Endodermal cell (in vitro differentiated cells): ENCODE measurements at regions not wholly inside any gene's neighbourhood (a gene's known extent, or its start where the extent isn't known, plus 50 kb on each side); places are given as distances from the start of the nearest gene placed in this dataset.

Experiments
- DNase-seq: peaks from one replicate; pipeline ENCODE4 v3.0.0-alpha.2; 2017
- H3K27ac ChIP-seq: 2 replicates; pipeline ENCODE4 v1.5.1; 2013; ENCODE audit warnings: mild to moderate bottlenecking, low read depth, low read length, moderate library complexity
- H3K27me3 ChIP-seq: 2 replicates; pipeline ENCODE4 v1.6.1; 2013; ENCODE audit warnings: mild to moderate bottlenecking, low read length, moderate library complexity; ENCODE audit not compliant: insufficient read depth, control insufficient read depth, poor library complexity, severe bottlenecking
- H3K36me3 ChIP-seq: 2 replicates; pipeline ENCODE4 v1.7.0; 2013; ENCODE audit warnings: mild to moderate bottlenecking, low read length, moderate library complexity; ENCODE audit not compliant: control insufficient read depth, insufficient read depth
- H3K4me1 ChIP-seq: one replicate; pipeline ENCODE4 v1.7.0; 2013; ENCODE audit warnings: low read length; ENCODE audit not compliant: control insufficient read depth, insufficient read depth
- H3K4me3 ChIP-seq: 2 replicates; pipeline ENCODE4 v1.5.1; 2013; ENCODE audit warnings: mild to moderate bottlenecking, low read length, moderate library complexity
- H3K9ac ChIP-seq: 2 replicates; pipeline ENCODE4 v1.6.1; 2013; ENCODE audit warnings: mild to moderate bottlenecking, low read length, moderate library complexity; ENCODE audit not compliant: poor library complexity, severe bottlenecking; ENCODE audit errors: extremely low read depth
- H3K9me3 ChIP-seq: 2 replicates; pipeline ENCODE4 v1.6.1; 2013; ENCODE audit warnings: mild to moderate bottlenecking, low read length, moderate library complexity; ENCODE audit not compliant: control insufficient read depth
- H3K27ac Mint-ChIP-seq: 2 replicates; pipeline ENCODE4 v1.8.0; 2020; ENCODE audit warnings: mixed read lengths
- H3K27me3 Mint-ChIP-seq: 2 replicates; pipeline ENCODE4 v1.8.0; 2021; ENCODE audit warnings: mild to moderate bottlenecking, mixed read lengths; ENCODE audit not compliant: insufficient read depth
- H3K36me3 Mint-ChIP-seq: 2 replicates; pipeline ENCODE4 v1.8.0; 2020; ENCODE audit warnings: low read depth, mixed read lengths
- H3K4me1 Mint-ChIP-seq: 2 replicates; pipeline ENCODE4 v1.8.0; 2020; ENCODE audit warnings: mixed read lengths
- H3K4me3 Mint-ChIP-seq: 2 replicates; pipeline ENCODE4 v1.8.0; 2020; ENCODE audit warnings: mild to moderate bottlenecking, moderate library complexity, mixed read lengths
- H3K9me3 Mint-ChIP-seq: 2 replicates; pipeline ENCODE4 v1.8.0; 2020; ENCODE audit warnings: mild to moderate bottlenecking, mixed read lengths
- CTCF ChIP-seq: fragments of 200-600 bp; sonication (generic); conservative IDR thresholded peaks from 2 replicates; pipeline ENCODE4 v1.5.0; 2021; ENCODE audit warnings: antibody characterized with exemption, mild to moderate bottlenecking
- WGBS, 2 experiments: methylation state at CpG; one replicate each; pipeline versions ENCODE4 v1.1.5 to v1.1.7; 2013; ENCODE audit warnings: missing lambda C conversion rate in 2 of 2, mixed read lengths in 1 of 2; ENCODE audit not compliant: insufficient coverage in 1 of 2, insufficient read length in 1 of 2; 5-methylcytosine and 5-hydroxymethylcytosine counted together

DNA sequence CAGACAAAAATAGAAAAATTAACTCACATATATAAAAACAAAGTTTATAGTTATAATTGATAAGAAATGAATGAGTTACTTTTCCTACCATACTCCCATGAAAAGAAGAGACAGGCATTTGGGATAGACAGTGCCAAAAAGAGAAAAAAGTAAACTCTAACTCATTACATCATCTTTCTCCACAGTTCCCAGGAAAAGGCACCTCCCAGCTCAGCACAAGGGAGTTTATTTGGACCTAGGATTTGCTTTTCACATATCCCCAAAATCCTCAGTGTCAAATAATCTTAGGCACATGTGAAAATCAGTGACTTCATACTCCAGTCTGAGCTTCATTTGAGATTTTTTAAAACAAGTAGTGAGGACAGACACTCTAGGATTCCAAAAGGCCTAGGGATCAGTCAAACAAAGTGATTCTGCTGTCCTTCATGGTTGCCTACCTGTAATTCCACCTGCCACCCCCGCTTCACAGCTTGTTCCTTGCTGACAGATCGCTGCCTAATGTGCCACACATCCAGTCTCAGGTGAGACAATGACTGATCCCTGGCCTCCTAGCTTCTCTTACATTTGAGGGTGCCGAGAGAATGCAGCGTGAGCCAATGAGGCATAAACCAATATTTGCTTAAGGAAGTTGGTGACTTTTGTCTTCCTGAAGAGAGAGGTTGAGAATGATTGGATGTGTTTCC lies 573.7 kb downstream of the TBL1XR1 start:
- 97 to 100% methylated on average over 1 to 4 of the region's 4 CpGs for WGBS, 2 experiments

GRCh38 chr3:176619833-176620232 lies 577.4 kb downstream of the TBL1XR1 start:
- H3K4me1 Mint-ChIP-seq: peaks cover 5% of the 10 kb centered on the region
- no peak overlapping the region for H3K4me3 ChIP-seq
- no peak overlapping the region for H3K9ac ChIP-seq
- DNase-seq: no peak
- no peaks in the 10 kb centered on the region for H3K9me3 ChIP-seq
- no peaks in the 10 kb centered on the region for H3K4me1 ChIP-seq
- no peak overlapping the region for H3K27ac Mint-ChIP-seq
- H3K27me3 ChIP-seq: no peaks in the 10 kb centered on the region
- H3K27ac ChIP-seq: no peak overlapping the region
- no peaks in the 10 kb centered on the region for H3K9me3 Mint-ChIP-seq
- 75 to 92% methylated on average over 1 to 3 of the region's 3 CpGs for WGBS, 2 experiments
- no peaks in the 10 kb centered on the region for H3K36me3 Mint-ChIP-seq
- no peaks in the 10 kb centered on the region for H3K36me3 ChIP-seq
- no peak overlapping the region for H3K4me3 Mint-ChIP-seq
- TF ChIP-seq CTCF: no peak
- H3K27me3 Mint-ChIP-seq: no peaks in the 10 kb centered on the region

More for the DNA sequence above, 573.7 kb downstream of the TBL1XR1 start:
- Histone ChIP-seq H3K4me1 (no peaks in the 10 kb centered on the region), H3K9ac (no peak overlapping the region), H3K36me3 (no peaks in the 10 kb centered on the region), H3K9me3 (no peaks in the 10 kb centered on the region), H3K27ac (no peak overlapping the region), H3K4me3 (no peak overlapping the region), H3K27me3 (no peaks in the 10 kb centered on the region)
- Mint-ChIP-seq H3K4me3 (no peak overlapping the region), H3K36me3 (no peaks in the 10 kb centered on the region), H3K4me1 (peaks cover 5% of the 10 kb centered on the region), H3K27ac (no peak overlapping the region), H3K9me3 (no peaks in the 10 kb centered on the region), H3K27me3 (no peaks in the 10 kb centered on the region)
- TF ChIP-seq CTCF: no peak
- DNase-seq: no peak

DNA sequence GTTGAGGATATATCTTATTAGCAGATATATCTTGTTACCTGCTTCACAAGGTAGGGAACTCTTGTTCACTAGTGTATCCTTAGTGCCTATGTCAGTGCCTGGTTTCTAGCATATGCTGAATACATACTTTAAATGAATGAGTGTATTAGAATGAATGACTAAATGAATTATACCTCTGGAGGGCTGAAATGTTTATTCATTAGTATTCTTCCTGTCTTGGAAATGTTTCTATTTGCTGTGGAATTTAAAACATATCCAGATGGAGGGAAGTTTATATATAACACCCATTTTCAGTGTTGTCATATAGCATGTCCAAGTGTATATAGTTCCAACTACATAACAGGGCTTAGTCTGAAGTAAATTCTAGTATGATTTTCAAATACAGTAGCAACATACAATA lies 581.5 kb downstream of the TBL1XR1 start:
- DNase-seq: no peak
- no peaks in the 10 kb centered on the region for H3K27me3 Mint-ChIP-seq
- no peak for TF ChIP-seq CTCF

More for the DNA sequence above, 581.5 kb downstream of the TBL1XR1 start:
- no peaks in the 10 kb centered on the region for H3K9me3 ChIP-seq
- no peak overlapping the region for H3K9ac ChIP-seq
- H3K27ac ChIP-seq: no peak overlapping the region
- no peaks in the 10 kb centered on the region for H3K4me1 ChIP-seq
- no peaks in the 10 kb centered on the region for H3K36me3 Mint-ChIP-seq
- H3K4me3 Mint-ChIP-seq: no peak overlapping the region
- H3K4me1 Mint-ChIP-seq: no peaks in the 10 kb centered on the region
- H3K9me3 Mint-ChIP-seq: no peaks in the 10 kb centered on the region
- no peaks in the 10 kb centered on the region for H3K27me3 ChIP-seq
- no peak overlapping the region for H3K27ac Mint-ChIP-seq
- no peaks in the 10 kb centered on the region for H3K36me3 ChIP-seq
- H3K4me3 ChIP-seq: no peak overlapping the region
